Fibroblast of lung (primary cell): ENCODE measurements at regions not wholly inside any gene's neighbourhood (a gene's known extent, or its start where the extent isn't known, plus 50 kb on each side); places are given as distances from the start of the nearest gene placed in this dataset.

Experiments used
- EZH2 ChIP-seq: IDR thresholded peaks from 2 replicates; pipeline ENCODE4 v1.5.1; 2012; ENCODE audit warnings: low read length, control low read depth, mild to moderate bottlenecking; ENCODE audit errors: missing control alignments
- TF ChIP-seq, protein P1 (sequence below), 2 donors: IDR thresholded peaks in 1 of 2; conservative IDR thresholded peaks in 1 of 2; 1 replicate in 1 of 2; 2 replicates in 1 of 2; pipeline ENCODE4 v1.5.1; 2011 to 2012; ENCODE audit warnings: low read length in 2 of 2, control low read depth in 1 of 2, inconsistent platforms in 1 of 2, low read depth in 1 of 2, mild to moderate bottlenecking in 1 of 2

DNA sequence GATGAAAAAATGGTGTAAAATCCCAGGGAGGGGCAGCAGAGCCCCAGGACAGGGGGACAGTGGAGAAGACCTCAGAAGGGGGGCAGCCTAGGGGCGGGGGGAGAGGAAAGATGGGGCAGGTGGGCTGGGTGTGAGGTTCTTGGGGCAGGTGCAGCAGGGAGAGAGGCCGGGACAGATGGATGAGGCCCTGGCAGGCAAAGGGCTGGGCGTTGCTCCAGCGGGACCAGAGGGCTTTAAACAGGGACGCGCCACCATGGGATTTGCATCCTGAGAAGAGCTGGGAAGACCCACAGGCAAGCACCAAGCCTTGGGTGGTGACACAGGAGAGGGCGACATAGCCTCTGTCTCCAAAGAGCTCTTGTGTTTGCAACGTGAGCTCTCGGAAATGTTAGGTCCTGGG lies 1342.8 kb downstream of the TBC1D22A start:
- TF ChIP-seq, protein P1, sequence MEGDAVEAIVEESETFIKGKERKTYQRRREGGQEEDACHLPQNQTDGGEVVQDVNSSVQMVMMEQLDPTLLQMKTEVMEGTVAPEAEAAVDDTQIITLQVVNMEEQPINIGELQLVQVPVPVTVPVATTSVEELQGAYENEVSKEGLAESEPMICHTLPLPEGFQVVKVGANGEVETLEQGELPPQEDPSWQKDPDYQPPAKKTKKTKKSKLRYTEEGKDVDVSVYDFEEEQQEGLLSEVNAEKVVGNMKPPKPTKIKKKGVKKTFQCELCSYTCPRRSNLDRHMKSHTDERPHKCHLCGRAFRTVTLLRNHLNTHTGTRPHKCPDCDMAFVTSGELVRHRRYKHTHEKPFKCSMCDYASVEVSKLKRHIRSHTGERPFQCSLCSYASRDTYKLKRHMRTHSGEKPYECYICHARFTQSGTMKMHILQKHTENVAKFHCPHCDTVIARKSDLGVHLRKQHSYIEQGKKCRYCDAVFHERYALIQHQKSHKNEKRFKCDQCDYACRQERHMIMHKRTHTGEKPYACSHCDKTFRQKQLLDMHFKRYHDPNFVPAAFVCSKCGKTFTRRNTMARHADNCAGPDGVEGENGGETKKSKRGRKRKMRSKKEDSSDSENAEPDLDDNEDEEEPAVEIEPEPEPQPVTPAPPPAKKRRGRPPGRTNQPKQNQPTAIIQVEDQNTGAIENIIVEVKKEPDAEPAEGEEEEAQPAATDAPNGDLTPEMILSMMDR (conservative IDR thresholded peaks at IDR 0.05 in 1 of 2, IDR thresholded peaks at IDR 0.05 in 1 of 2; ENCODE audit: low read depth in 1 of 2, low read length in 2 of 2), result no peak
- TF ChIP-seq EZH2, result no peak
